GM10266 (cell line): ENCODE measurements at regions not wholly inside any gene's neighbourhood (a gene's known extent, or its start where the extent isn't known, plus 50 kb on each side); places are given as distances from the start of the nearest gene placed in this dataset.

Experiments used
- DNase-seq: peaks from one replicate; pipeline ENCODE4 v3.0.0; 2012; ENCODE audit errors: extremely low spot score
- TF ChIP-seq, protein P1 (sequence below): IDR thresholded peaks from 2 replicates; pipeline ENCODE4 v1.5.1; 2012; ENCODE audit warnings: mild to moderate bottlenecking, low read depth; ENCODE audit not compliant: control insufficient read depth, insufficient read depth; ENCODE audit errors: missing control alignments

DNA sequence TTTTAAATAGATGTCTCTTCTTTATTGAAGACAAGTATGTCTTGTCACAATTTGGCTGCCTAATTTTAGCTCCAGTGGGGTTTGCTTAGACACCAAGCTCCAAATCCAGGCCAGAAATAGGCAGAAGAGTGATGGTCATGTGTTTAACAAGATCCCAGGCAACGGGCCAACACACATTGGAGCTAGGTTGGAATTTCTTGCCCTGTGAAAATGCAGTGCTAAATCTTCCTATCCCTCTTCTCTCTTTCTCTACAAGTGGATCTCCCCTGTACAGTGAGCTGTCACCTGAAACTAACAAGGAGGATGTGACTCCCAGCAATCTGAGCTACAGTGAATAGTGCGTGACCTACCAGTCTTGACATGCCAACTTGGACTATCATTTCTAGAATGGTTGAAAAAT lies 65.3 kb upstream of the VGLL2 start:
- TF ChIP-seq, protein P1, sequence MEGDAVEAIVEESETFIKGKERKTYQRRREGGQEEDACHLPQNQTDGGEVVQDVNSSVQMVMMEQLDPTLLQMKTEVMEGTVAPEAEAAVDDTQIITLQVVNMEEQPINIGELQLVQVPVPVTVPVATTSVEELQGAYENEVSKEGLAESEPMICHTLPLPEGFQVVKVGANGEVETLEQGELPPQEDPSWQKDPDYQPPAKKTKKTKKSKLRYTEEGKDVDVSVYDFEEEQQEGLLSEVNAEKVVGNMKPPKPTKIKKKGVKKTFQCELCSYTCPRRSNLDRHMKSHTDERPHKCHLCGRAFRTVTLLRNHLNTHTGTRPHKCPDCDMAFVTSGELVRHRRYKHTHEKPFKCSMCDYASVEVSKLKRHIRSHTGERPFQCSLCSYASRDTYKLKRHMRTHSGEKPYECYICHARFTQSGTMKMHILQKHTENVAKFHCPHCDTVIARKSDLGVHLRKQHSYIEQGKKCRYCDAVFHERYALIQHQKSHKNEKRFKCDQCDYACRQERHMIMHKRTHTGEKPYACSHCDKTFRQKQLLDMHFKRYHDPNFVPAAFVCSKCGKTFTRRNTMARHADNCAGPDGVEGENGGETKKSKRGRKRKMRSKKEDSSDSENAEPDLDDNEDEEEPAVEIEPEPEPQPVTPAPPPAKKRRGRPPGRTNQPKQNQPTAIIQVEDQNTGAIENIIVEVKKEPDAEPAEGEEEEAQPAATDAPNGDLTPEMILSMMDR: no peak

DNA sequence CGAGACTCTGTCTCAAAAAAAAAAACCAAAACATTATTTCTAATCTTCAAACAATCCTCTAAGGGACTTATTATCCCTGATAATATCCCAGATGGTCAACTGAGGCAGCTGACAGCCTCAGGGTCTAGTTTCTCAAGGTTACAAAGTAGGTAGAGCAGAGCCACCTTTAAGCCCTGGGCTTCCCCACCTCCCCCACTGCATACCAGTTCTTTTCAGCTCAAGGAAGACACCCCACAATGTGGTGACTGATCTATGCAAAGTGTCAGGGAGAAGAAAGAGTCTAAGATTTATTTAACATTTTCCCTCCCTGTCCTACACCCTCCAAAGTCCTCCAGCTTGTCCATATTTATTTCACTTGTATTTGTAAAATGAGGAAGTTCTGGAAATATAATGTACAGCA lies 60.5 kb upstream of the VGLL2 start:
- DNase-seq: no peak
- TF ChIP-seq, protein P1: no peak

More for the DNA sequence above, 65.3 kb upstream of the VGLL2 start:
- no peak for DNase-seq

DNA sequence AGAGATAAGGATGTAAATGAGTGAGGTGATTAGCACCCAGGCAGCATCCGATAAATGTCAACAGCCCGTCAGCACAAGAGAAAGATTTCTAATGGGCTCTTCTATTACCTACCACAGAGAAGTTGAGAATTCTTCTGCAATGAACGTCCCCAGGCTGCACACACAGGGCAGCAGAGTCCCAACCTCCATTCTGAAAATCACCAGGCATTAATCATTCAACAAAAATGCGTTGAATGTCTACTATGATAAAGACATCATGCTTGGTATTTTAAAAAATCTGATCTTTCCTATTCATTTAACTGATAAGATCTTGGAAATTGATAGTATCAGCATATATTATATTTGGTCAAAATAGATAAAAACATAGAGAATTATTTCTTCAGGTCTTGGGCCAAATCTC lies 59.5 kb upstream of the VGLL2 start:
- DNase-seq: no peak
- TF ChIP-seq, protein P1: no peak

DNA sequence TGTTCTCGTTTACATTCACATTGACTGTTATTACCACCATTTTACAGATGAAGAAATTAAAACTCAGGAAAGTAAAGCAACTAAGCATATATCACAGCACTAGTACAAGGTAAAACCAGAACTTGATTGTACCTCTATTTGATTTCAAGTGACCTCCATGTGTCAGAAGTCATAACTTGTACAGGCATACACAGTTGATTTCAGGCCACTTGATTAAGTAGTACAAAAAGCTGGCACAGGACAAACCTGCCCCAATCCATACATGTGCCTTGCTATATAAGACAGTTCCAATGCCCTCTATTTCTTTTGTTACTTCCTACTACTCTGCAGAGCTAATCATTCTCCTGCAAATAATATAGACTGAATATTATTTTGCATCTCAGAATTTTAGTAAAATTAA lies 58.8 kb upstream of the VGLL2 start:
- DNase-seq: no peak
- TF ChIP-seq, protein P1: no peak

DNA sequence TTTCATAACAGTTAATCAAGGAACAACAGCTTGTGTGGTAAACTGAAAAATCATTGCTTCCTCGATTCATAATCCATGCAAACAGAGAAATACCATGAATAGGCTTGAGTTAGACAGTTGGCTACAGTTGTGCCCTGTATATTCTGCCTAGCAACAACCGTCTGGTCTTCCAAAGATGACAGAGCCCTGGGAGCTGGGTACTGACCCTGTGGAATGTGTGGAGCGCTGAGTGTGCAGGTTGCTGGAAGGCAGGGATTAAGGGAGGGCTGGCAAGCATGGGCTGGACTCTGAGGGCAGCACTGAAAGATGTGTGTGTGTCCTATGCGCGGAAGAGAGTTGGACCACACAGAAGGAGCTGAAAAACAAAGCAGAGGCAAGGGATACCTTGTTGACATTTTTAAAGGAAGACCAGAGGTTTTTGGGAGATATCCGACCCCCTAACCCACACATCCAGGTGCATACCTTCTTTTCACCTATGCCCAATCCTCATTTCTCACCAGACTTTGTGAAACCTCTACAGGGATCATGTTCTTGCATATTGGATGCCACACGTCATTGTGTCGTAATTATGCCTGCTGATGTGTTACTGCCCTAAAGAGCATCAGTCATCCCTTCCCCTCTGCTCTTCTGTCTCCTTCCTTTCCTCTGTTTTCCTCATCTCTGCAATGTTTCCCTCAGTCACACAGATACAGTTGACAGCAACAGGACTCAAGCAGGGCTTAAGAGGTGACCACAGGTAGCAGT lies 58.2 kb upstream of the VGLL2 start:
- TF ChIP-seq, protein P1: no peak
- DNase-seq: no peak

DNA sequence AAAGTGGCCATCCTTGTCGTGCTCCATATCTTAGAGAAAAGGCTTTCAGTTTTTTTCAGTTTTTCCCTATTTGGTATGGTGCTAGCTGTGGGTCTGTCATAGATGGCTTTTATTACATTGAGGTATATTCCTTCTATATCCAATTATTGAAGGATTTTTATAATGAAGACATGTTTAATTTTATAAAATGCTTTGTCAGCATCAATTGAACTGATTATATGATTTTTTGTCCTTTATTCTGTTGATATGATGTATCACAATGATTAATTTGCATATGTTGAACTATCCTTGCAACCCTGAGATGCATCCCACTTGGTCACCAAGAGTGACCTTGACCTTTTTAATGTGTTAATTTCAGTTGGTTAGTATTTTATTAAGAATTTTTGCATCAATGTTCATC lies 55.1 kb upstream of the VGLL2 start:
- DNase-seq: no peak
- TF ChIP-seq, protein P1: no peak

DNA sequence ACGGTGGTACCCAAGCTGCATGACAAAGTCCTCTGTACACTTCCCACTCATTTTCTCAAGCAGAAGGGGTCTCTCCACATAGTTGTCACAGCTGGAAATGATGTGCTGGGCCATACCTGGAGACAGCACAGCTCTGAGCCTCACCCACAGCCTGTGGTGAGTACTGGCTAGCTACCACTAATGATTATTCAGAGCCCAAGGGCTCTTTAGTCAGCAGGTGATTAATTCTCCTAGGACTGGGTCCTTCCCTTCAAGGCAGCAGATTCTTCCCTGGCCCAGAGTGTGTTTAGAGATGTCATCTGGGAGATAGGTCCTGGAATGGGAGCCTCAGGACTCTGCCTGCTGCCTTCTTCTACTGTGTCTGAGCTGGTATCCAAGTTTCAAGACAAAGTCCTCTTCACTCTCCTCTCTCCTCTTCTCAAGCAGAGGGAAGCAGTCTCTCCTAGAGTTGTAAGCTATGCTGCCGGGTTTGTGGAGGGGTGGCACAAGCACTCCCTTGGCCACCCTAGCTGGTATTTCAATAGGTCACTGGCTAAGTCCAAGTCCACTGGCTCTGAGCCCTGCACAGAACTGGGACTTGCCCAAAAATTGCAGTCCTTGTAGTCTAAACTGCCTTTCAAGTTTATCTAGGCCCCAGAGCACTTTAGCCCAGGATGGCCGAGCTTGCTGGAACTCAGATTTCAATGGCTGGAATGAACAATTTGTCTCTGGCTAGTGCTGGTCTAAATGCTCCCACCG lies 49.8 kb upstream of the VGLL2 start:
- no peak for DNase-seq
- TF ChIP-seq, protein P1: no peak
